PFSK-1 (cell line): ENCODE measurements at regions not wholly inside any gene's neighbourhood (a gene's known extent, or its start where the extent isn't known, plus 50 kb on each side); places are given as distances from the start of the nearest gene placed in this dataset.

Source experiments
- POLR2AphosphoS5 ChIP-seq: IDR thresholded peaks from 2 replicates; pipeline ENCODE4 v1.6.1; 2012; ENCODE audit warnings: low read depth, mild to moderate bottlenecking, control low read depth, low read length, moderate library complexity
- SIN3A ChIP-seq: IDR thresholded peaks from 2 replicates; pipeline ENCODE4 v1.6.1; 2012; ENCODE audit warnings: mild to moderate bottlenecking, low read length, moderate library complexity, borderline replicate concordance; ENCODE audit not compliant: insufficient read depth

DNA sequence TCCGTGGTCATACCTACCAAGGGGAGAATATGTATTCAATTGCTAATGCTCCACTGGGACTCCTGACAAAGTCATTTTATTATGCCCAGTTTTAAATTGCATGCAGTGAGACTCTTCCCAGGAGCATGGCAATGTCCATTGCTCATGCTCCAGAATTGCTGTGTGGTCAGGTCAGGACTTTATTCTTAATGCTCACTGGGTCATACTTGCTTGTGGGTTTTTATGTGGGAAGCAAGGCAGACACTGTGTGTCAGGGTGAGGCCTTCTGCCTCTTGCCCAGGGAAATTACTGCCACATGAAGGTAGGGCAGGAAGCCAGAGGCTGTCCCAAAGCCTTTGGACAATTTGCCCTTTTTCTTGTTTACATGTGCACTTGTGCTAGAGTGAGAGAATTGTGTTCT, 164.6 kb upstream of the MEF2C start:
- TF ChIP-seq POLR2AphosphoS5 (no peak), SIN3A (no peak)
